ENCODE measurements at regions not wholly inside any gene's neighbourhood (a gene's known extent, or its start where the extent isn't known, plus 50 kb on each side); places are given as distances from the start of the nearest gene placed in this dataset.

- no peak for DNase-seq
Measured at GRCh38 chr9:106625259-106625789, 237.6 kb upstream of the ZNF462 start.

DNA sequence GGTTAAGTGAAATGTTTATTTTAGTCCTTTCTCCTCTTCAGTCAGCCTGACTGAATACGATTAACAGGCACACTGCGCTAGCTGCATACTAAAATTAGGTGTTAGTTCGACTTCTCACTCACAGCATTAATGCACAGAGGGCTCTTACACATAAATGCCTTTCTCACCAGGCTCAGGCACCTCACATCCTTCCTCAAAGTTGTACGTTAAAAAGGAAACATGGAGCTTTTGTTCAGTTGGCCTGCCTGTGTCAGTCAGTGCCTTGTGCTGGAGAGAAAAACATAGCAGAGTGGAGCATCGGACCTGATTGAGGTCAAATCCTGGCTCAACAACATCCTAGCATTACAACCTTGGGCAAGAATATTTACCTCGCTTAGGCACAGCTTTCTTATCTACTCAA lies 236.0 kb upstream of the ZNF462 start:
- no peak for DNase-seq

- no peak for DNase-seq
Measured at GRCh38 chr9:106632621-106633020, 230.3 kb upstream of the ZNF462 start.

DNA sequence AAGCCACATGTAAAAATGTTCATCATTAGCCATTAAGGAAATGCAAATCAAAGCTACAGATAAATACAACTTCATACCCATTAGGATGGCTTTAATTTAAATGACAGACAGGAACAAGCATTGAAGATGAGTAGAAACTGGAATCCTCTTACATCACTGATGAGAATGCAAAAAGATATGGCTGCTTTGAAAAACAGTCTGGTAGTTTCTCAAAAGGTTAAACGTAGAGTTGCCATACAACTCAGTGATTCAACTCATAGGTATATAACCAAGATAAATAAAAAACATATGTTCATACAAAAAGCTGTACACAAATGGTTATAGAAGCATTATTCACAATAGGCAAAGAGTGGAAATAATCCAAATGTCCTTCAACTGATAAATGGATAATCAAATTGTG lies 228.8 kb upstream of the ZNF462 start:
- DNase-seq = no peak

- no peak for DNase-seq
Measured at GRCh38 chr9:106634641-106635040, 228.3 kb upstream of the ZNF462 start.

- DNase-seq = no peak
Measured at GRCh38 chr9:106637486-106637885, 225.5 kb upstream of the ZNF462 start.

GRCh38 chr9:106639873-106640568 lies 222.9 kb upstream of the ZNF462 start:
- no peak for DNase-seq

DNA sequence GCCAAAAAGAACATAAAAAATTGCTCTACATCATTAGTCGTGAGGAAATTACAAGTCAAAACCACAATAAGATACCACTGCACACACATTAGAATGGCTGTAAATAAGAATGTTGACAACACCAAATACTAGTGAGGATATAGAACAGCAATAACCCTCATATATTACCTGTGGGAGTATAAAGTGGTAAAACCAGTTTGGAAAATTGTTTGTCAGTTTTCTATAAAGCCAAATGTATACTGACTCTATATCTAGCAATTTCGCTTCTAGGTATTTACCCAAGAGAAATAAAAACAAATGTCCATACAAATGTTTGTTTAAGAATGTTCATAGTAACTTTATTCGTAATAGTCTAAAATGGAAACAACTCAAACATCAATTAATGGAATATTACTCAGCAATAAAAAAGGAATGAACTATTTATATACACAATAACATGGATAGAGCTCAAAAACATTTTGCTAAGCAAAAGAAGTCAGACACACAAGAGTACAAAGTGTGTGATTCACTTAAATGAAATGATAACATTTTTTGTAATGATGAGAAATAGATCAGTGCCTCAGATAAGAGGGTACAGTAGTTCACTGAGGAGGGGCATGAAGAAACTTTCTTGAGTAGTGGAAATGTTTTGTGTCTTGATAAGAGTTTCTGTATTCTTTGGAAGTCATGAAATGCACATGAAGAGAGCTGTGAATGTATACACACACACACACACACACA lies 219.6 kb upstream of the ZNF462 start:
- no peak for DNase-seq

GRCh38 chr9:106644661-106645060 lies 218.3 kb upstream of the ZNF462 start:
- no peak for DNase-seq

- no peak for DNase-seq
Measured at GRCh38 chr9:106648799-106649198, 214.2 kb upstream of the ZNF462 start.

GRCh38 chr9:106649664-106650063 lies 213.3 kb upstream of the ZNF462 start:
- no peak for DNase-seq

DNA sequence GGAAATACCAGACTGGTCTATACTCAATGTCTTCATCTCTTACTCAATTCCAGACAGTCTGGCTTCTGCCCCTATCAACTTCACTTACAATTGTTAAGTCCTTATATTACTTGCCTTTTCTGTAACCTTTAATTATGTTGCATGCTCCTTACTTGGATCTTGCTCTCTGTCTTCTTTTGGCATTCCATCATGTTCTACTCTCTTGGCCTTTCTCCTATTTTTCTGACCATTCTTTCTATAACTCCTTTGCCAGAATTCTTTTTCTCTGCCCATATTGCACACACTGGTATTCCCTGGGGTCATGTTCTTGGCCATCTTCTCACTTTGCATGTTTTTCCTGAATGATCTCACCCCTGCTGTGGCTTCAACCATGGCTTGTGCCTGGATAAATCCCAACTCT lies 209.8 kb upstream of the ZNF462 start:
- no peak for DNase-seq

- DNase-seq = no peak
Measured at GRCh38 chr9:106655966-106656365, 207.0 kb upstream of the ZNF462 start.

GRCh38 chr9:106657926-106658325 lies 205.0 kb upstream of the ZNF462 start:
- no peak for DNase-seq

DNA sequence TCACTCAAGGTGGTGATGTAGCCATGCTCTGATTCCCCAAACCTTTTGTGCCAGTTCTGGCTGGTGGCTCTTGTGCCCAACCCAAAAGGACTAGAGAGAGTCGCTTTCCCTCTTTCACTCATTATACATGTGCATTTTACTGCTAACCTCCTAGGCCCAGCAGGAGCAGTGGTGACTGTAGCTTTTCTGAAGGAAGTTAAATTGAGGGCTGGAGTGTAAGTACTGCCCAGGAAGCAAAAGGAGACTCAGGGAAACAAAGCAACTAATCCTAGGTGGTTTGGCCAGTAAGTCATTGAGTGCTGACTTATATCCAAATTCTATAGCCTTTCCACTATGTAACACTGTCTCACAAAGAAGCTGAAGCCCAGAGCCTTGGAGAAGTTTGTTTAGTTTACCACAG lies 194.4 kb upstream of the ZNF462 start:
- DNase-seq = no peak

DNA sequence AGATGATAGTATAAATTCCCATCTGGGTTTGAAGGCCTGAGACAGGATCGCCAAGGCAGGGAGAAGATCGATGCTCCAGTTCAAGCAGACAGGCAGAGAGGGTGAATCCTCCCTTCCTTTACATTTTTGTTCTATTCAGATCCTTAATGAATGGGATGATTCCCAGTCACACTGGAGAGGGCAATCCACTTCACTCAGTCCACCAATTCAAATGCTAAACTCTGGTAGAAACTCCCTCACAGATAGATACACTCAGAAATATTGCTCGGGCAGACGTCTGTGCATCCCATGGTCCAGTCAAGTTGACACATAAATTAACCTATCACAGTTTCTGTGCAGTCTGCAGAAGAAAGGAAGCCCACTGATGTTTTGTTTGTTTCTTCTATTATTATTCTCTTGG lies 193.1 kb upstream of the ZNF462 start:
- no peak for DNase-seq

- no peak for DNase-seq
Measured at GRCh38 chr9:106670418-106670817, 192.5 kb upstream of the ZNF462 start.

DNA sequence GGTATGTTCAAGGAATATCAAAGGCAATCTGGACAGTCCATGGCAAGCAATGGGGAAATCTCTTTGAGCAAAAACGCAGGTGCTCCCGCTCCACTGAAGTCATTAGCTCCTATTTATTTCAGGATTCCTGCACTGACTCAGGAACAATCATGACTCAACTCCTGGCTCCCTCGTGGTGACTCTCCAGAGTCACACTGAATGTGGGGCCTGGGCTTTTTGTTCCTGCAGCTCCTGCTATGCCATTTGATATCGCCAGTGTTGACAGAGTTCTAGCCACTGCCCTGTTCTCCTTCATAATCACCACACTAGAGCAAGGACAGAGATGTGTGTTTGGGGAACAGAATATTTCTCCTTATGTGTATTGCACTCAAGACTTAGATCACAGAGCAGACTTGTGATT lies 187.2 kb upstream of the ZNF462 start:
- DNase-seq = no peak

GRCh38 chr9:106677374-106677773 lies 185.6 kb upstream of the ZNF462 start:
- DNase-seq = no peak

- no peak for DNase-seq
Measured at GRCh38 chr9:106677830-106678229, 185.1 kb upstream of the ZNF462 start.

GRCh38 chr9:106678273-106678672 lies 184.7 kb upstream of the ZNF462 start:
- no peak for DNase-seq

- DNase-seq = no peak
Measured at GRCh38 chr9:106682420-106682819, 180.5 kb upstream of the ZNF462 start.

DNA sequence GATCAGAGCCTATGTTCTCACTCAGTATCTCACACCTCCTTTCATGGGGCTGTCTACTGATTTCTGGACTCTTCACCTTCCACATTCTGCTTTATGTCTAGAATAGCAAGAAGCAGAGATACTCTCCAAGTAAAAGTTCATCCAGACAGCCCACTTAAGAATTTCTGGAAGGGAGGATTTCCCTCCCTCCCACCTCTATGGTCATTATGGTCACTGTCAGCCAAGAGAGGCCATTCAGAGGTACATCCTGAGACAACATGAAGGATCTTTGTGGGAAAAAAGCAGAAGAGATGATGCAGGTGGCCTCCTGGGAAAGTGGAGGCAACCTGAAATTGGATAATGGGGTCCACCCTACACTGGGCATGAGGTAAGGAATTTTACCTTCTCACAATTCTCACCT lies 179.5 kb upstream of the ZNF462 start:
- no peak for DNase-seq

GRCh38 chr9:106684940-106685695 lies 177.8 kb upstream of the ZNF462 start:
- DNase-seq = no peak
